Esophagus muscularis mucosa (tissue), 4 donors: ENCODE measurements at regions not wholly inside any gene's neighbourhood (a gene's known extent, or its start where the extent isn't known, plus 50 kb on each side); places are given as distances from the start of the nearest gene placed in this dataset.

Experiments used
- DNase-seq: peaks from one replicate; pipeline ENCODE4 v3.0.0-alpha.2; 2017; ENCODE audit errors: extremely low spot score
- H3K27ac ChIP-seq, 4 donors: fragments of 200-600 bp; sonication (generic); replicated peaks in 1 of 4; 1 replicate in 3 of 4; 2 replicates in 1 of 4; pipeline ENCODE4 v1.5.1; 2016 to 2019; ENCODE audit warnings: mild to moderate bottlenecking in 1 of 4
- H3K27me3 ChIP-seq, 4 donors: fragments of 200-600 bp; sonication (generic); one replicate each; pipeline versions ENCODE4 v1.5.1 to v1.6.0; 2016 to 2019
- H3K36me3 ChIP-seq, 4 donors: fragments of 200-600 bp; sonication (generic); one replicate each; pipeline ENCODE4 v1.5.1; 2016 to 2019
- H3K4me1 ChIP-seq, 4 donors: fragments of 200-600 bp; sonication (generic); one replicate each; pipeline ENCODE4 v1.5.1; 2016 to 2019
- H3K4me3 ChIP-seq, 4 donors: fragments of 200-600 bp; sonication (generic); 1 replicate in 2 of 4; 2 replicates in 2 of 4; pipeline ENCODE4 v1.5.1; 2016 to 2019; ENCODE audit warnings: mild to moderate bottlenecking in 4 of 4, moderate library complexity in 1 of 4
- H3K9me3 ChIP-seq, 4 donors: fragments of 200-600 bp; sonication (generic); 1 replicate in 3 of 4; 2 replicates in 1 of 4; pipeline ENCODE4 v1.5.1; 2016 to 2019
- EP300 ChIP-seq: sonication (generic); formaldehyde crosslinking; IDR thresholded peaks from one replicate; pipeline ENCODE4 v1.6.1; 2017; ENCODE audit warnings: antibody characterized with exemption
- POLR2A ChIP-seq: fragments of 450-650 bp; IDR thresholded peaks from one replicate; pipeline ENCODE4 v1.6.1; 2017; ENCODE audit warnings: antibody characterized with exemption, moderate library complexity, mild to moderate bottlenecking, low read depth
- POLR2AphosphoS5 ChIP-seq, 2 donors: sonication (generic); formaldehyde crosslinking; IDR thresholded peaks; one replicate each; pipeline ENCODE4 v1.6.1; 2017; ENCODE audit warnings: antibody characterized with exemption in 2 of 2
- WGBS: methylation state at CpG from one replicate; pipeline ENCODE4 v1.1.5; 2018; 5-methylcytosine and 5-hydroxymethylcytosine counted together
- intact Hi-C: fragments of 100-400 bp; cut with DNase I; formaldehyde crosslinking; loops from one replicate; pipeline ENCODE4 v1.15.1; 2023
- TF ChIP-seq, protein P1 (sequence below), 3 experiments: fragments of 200-600 bp in 2 of 3; fragments of 450-650 bp in 1 of 3; sonication (generic) in 2 of 3; IDR thresholded peaks; one replicate each; pipeline ENCODE4 v1.5.1; 2017 to 2019; ENCODE audit warnings: antibody characterized with exemption in 3 of 3, mild to moderate bottlenecking in 2 of 3, moderate library complexity in 1 of 3

DNA sequence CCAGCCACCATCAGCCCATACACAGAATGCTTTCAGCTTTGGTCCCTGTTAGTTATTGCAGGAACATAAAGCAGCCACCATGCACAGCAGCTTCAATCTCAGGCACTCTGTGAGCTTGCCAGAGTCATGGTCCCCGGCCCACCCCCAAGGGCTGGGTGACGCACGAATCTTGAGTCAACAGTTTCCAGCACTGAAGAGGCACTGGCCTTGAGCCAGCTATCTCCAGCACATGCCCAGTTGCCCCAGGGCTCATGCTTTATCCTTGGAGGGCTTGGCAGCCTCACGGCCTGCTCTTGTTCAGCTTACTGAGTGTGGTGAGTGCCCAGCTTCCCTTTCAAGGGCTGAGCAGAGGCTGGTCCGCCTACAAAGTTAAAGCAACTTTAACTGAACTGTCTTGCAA is 200.7 kb upstream of the RAB4A start:
- H3K4me3 ChIP-seq: no peak overlapping the region
- no peaks in the 10 kb centered on the region for H3K27me3 ChIP-seq
- intact Hi-C loops: no loop called here
- TF ChIP-seq, protein P1, sequence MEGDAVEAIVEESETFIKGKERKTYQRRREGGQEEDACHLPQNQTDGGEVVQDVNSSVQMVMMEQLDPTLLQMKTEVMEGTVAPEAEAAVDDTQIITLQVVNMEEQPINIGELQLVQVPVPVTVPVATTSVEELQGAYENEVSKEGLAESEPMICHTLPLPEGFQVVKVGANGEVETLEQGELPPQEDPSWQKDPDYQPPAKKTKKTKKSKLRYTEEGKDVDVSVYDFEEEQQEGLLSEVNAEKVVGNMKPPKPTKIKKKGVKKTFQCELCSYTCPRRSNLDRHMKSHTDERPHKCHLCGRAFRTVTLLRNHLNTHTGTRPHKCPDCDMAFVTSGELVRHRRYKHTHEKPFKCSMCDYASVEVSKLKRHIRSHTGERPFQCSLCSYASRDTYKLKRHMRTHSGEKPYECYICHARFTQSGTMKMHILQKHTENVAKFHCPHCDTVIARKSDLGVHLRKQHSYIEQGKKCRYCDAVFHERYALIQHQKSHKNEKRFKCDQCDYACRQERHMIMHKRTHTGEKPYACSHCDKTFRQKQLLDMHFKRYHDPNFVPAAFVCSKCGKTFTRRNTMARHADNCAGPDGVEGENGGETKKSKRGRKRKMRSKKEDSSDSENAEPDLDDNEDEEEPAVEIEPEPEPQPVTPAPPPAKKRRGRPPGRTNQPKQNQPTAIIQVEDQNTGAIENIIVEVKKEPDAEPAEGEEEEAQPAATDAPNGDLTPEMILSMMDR (IDR thresholded peaks at IDR 0.05): no peak
- peak; percentile 48 to 74 for TF ChIP-seq POLR2AphosphoS5 (IDR thresholded peaks at IDR 0.05)
- peak overlapping the region; percentile 4 to 59 (median 45) for H3K27ac ChIP-seq
- H3K36me3 ChIP-seq: no peaks in the 10 kb centered on the region
- 32% methylated on average over 2 of the region's 5 CpGs for WGBS
- peaks cover 8 to 37% (median 28%) of the 10 kb centered on the region in 4 donors for H3K4me1 ChIP-seq
- no peaks in the 10 kb centered on the region for H3K9me3 ChIP-seq
- DNase-seq: no peak

DNA sequence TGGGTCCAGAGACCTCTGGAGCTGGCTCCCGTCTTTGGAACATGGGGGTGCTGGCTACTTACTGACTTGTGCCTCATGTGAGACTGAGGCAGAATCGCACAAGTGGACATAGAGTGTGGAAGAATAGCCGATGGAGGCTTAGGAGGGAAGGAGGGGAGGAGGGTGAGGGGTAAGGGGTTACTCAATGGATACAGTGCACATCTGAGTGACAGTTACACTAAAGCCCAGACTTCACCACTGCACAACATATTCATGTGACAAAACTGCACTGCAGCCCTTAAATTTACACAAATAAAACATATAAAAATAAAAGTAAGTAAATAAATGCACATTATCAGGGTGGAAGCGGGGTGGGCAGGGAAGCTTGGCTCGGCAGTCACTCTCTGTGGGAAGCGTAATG is 197.7 kb upstream of the RAB4A start:
- Histone ChIP-seq H3K4me1 (peaks cover 0 to 35% (median 22%) of the 10 kb centered on the region in 4 donors), H3K36me3 (no peaks in the 10 kb centered on the region), H3K4me3 (no peak overlapping the region), H3K27ac (no peak overlapping the region), H3K9me3 (no peaks in the 10 kb centered on the region), H3K27me3 (no peaks in the 10 kb centered on the region)
- 96% methylated on average over 6 of the region's 6 CpGs for WGBS
- intact Hi-C loops: no loop called here
- no peak for DNase-seq
- TF ChIP-seq POLR2A: no peak
- TF ChIP-seq, protein P1 (IDR thresholded peaks at IDR 0.05): no peak

DNA sequence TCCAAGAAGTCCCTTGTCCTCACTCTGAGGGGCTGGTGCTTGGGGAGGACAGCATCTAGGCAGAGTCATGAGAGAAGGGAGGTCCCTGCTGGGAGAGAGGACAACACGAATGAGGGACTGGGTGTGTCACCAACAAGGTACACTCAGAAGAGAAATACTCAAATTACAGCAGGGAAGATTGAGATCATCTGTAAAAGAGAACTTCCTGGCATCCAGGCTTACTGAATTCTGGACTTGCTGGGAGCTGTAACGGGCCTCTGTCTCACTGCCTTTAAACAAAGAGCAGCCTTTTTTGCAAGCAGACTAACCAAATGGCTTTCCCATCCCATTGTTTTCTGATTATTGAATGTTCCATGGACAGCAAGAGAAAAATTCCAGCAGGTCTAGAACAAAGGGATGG is 195.7 kb upstream of the RAB4A start:
- intact Hi-C loops: no loop called here
- WGBS: 58% methylated on average over 2 of the region's 2 CpGs
- no peaks in the 10 kb centered on the region for H3K36me3 ChIP-seq
- no peak overlapping the region for H3K4me3 ChIP-seq
- H3K27me3 ChIP-seq: no peaks in the 10 kb centered on the region
- H3K27ac ChIP-seq: no peak overlapping the region
- H3K9me3 ChIP-seq: no peaks in the 10 kb centered on the region
- peaks cover 0 to 26% (median 14%) of the 10 kb centered on the region in 4 donors for H3K4me1 ChIP-seq
- DNase-seq: no peak
- no peak for TF ChIP-seq POLR2A
- no peak for TF ChIP-seq EP300
- TF ChIP-seq, protein P1 (IDR thresholded peaks at IDR 0.05): no peak
- TF ChIP-seq POLR2AphosphoS5 (IDR thresholded peaks at IDR 0.05): no peak

DNA sequence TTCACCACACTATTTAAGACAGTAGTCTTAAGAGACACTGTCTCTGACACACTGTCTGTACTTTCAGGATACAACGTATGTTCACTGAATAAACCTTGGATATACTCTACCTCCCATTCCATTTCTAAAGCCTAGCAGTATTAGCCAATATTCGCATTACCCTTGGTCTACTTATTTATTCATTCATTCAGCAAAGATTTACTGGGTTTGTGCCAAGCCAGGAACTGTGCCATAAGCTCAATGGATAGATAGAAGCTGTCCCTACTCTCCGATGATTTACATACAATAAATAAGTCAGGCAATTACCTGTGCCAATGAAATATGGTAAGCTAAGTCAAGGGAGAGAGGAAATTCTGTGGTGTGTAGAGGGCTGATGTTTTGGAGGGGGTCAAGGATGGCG is 195.2 kb upstream of the RAB4A start:
- Histone ChIP-seq H3K4me3 (no peak overlapping the region), H3K36me3 (no peaks in the 10 kb centered on the region), H3K27ac (no peak overlapping the region), H3K4me1 (peaks cover 0 to 21% (median 9%) of the 10 kb centered on the region in 4 donors), H3K27me3 (no peaks in the 10 kb centered on the region), H3K9me3 (peaks cover 0 to 3% (median 0%) of the 10 kb centered on the region in 4 donors)
- intact Hi-C loops: no loop called here
- WGBS: 68% methylated on average over 4 of the region's 4 CpGs
- TF ChIP-seq, protein P1 (IDR thresholded peaks at IDR 0.05): no peak
- TF ChIP-seq POLR2A (no peak), EP300 (no peak), POLR2AphosphoS5 (IDR thresholded peaks at IDR 0.05) (no peak)
- no peak for DNase-seq

DNA sequence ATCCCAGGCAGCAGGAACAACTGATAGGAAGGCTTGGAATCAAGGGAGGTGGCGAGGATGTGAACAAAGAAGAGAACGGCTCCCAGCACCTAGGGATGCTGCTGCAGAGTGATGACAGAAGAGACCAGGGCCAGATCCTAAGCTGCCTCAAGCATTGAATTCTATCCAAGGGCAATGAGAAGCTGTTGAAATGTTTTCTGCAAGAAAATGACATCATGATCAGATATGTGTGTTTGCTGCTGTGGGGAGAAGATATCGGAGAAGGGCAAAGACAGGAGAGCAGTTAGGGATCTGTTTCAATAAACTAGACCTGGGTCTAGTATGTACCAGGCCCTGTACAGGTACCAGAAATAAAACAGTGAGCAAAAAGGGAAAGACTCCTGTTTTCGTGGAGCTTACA is 194.7 kb upstream of the RAB4A start:
- intact Hi-C loops: no loop called here
- WGBS: 90% methylated on average over 4 of the region's 4 CpGs
- TF ChIP-seq, protein P1 (IDR thresholded peaks at IDR 0.05): no peak
- no peak for TF ChIP-seq POLR2AphosphoS5 (IDR thresholded peaks at IDR 0.05)
- TF ChIP-seq EP300: no peak
- TF ChIP-seq POLR2A: no peak
- no peaks in the 10 kb centered on the region for H3K36me3 ChIP-seq
- no peaks in the 10 kb centered on the region for H3K27me3 ChIP-seq
- no peak overlapping the region for H3K4me3 ChIP-seq
- no peak overlapping the region for H3K27ac ChIP-seq
- no peak for DNase-seq
- peaks cover 0 to 6% (median 0%) of the 10 kb centered on the region in 4 donors for H3K9me3 ChIP-seq
- H3K4me1 ChIP-seq: peaks cover 0 to 17% (median 5%) of the 10 kb centered on the region in 4 donors
